PC-9 (cell line): ENCODE measurements at regions not wholly inside any gene's neighbourhood (a gene's known extent, or its start where the extent isn't known, plus 50 kb on each side); places are given as distances from the start of the nearest gene placed in this dataset.

Experiments
- CTCF ChIP-seq: fragments of 200-600 bp; sonication (generic); conservative IDR thresholded peaks from 2 replicates; pipeline ENCODE4 v1.6.1; 2017; ENCODE audit warnings: mixed run types, antibody characterized with exemption, mild to moderate bottlenecking, moderate library complexity
- EZH2 ChIP-seq: fragments of 200-600 bp; sonication (generic); IDR thresholded peaks from 2 replicates; pipeline ENCODE4 v1.8.0; 2017; ENCODE audit warnings: antibody characterized with exemption, low read depth

GRCh38 chr3:106161246-106161645 is 292.4 kb upstream of the CBLB start:
- TF ChIP-seq CTCF: no peak
- TF ChIP-seq EZH2: no peak
